Neural progenitor cell (in vitro differentiated cells): ENCODE measurements at regions not wholly inside any gene's neighbourhood (a gene's known extent, or its start where the extent isn't known, plus 50 kb on each side); places are given as distances from the start of the nearest gene placed in this dataset.

Source experiments
- DNase-seq: peaks from one replicate; pipeline ENCODE4 v3.0.0-alpha.2; 2016; ENCODE audit warnings: low spot score
- H2AFZ ChIP-seq: fragments of 200-600 bp; sonication (generic); replicated peaks from 2 replicates; pipeline ENCODE4 v1.6.1; 2016; ENCODE audit warnings: antibody characterized with exemption
- H3F3A ChIP-seq: fragments of 200-600 bp; sonication (generic); 2 replicates; pipeline ENCODE4 v1.6.1; 2016; ENCODE audit warnings: antibody characterized with exemption, low read depth
- H3K27ac ChIP-seq: fragments of 200-600 bp; sonication (generic); 2 replicates; pipeline ENCODE4 v1.5.1; 2016; ENCODE audit warnings: mild to moderate bottlenecking
- H3K27me3 ChIP-seq: fragments of 200-600 bp; sonication (generic); 2 replicates; pipeline ENCODE4 v1.6.1; 2016; ENCODE audit warnings: mild to moderate bottlenecking, moderate library complexity
- H3K36me3 ChIP-seq: fragments of 200-600 bp; sonication (generic); 2 replicates; pipeline ENCODE4 v1.5.1; 2016
- H3K4me1 ChIP-seq: fragments of 200-600 bp; sonication (generic); 2 replicates; pipeline ENCODE4 v1.6.1; 2016; ENCODE audit warnings: mixed run types
- H3K4me2 ChIP-seq: fragments of 200-600 bp; sonication (generic); 2 replicates; pipeline ENCODE4 v1.6.1; 2016
- H3K4me3 ChIP-seq: fragments of 200-600 bp; sonication (generic); 2 replicates; pipeline ENCODE4 v1.5.1; 2016
- H3K79me2 ChIP-seq: fragments of 200-600 bp; sonication (generic); 2 replicates; pipeline ENCODE4 v1.6.1; 2016; ENCODE audit warnings: low read depth
- H3K9ac ChIP-seq: fragments of 200-600 bp; sonication (generic); 2 replicates; pipeline ENCODE4 v1.6.1; 2016
- H3K9me3 ChIP-seq: fragments of 200-600 bp; sonication (generic); 2 replicates; pipeline ENCODE4 v1.5.1; 2016; ENCODE audit warnings: low read depth
- H4K20me1 ChIP-seq: fragments of 200-600 bp; sonication (generic); 2 replicates; pipeline ENCODE4 v1.6.1; 2016; ENCODE audit warnings: low read depth
- H3K27ac Mint-ChIP-seq: 3 replicates; pipeline ENCODE4 v1.8.0; 2021; ENCODE audit warnings: mixed read lengths
- H3K27me3 Mint-ChIP-seq: 2 replicates; pipeline ENCODE4 v1.8.0; 2022; ENCODE audit warnings: low read depth, mild to moderate bottlenecking, inconsistent platforms, moderate library complexity, mixed read lengths; ENCODE audit not compliant: insufficient read depth
- H3K36me3 Mint-ChIP-seq: 3 replicates; pipeline ENCODE4 v1.8.0; 2021; ENCODE audit warnings: mixed read lengths
- H3K4me1 Mint-ChIP-seq: 3 replicates; pipeline ENCODE4 v1.8.0; 2021; ENCODE audit warnings: mixed read lengths
- H3K4me3 Mint-ChIP-seq: 3 replicates; pipeline ENCODE4 v1.8.0; 2021; ENCODE audit warnings: mild to moderate bottlenecking, moderate library complexity, mixed read lengths
- H3K9me3 Mint-ChIP-seq: 3 replicates; pipeline ENCODE4 v1.8.0; 2020; ENCODE audit warnings: mixed read lengths
- EZH2 ChIP-seq: fragments of 200-600 bp; sonication (generic); IDR thresholded peaks from 2 replicates; pipeline ENCODE4 v1.6.1; 2017; ENCODE audit warnings: antibody characterized with exemption, mild to moderate bottlenecking, moderate library complexity
- EZH2phosphoT487 ChIP-seq: fragments of 200-600 bp; sonication (generic); IDR thresholded peaks from 2 replicates; pipeline ENCODE4 v1.6.1; 2017; ENCODE audit warnings: antibody characterized with exemption
- TF ChIP-seq, protein P1 (sequence below): fragments of 200-600 bp; sonication (generic); IDR thresholded peaks from 2 replicates; pipeline ENCODE4 v1.5.1; 2017; ENCODE audit warnings: antibody characterized with exemption, mild to moderate bottlenecking

DNA sequence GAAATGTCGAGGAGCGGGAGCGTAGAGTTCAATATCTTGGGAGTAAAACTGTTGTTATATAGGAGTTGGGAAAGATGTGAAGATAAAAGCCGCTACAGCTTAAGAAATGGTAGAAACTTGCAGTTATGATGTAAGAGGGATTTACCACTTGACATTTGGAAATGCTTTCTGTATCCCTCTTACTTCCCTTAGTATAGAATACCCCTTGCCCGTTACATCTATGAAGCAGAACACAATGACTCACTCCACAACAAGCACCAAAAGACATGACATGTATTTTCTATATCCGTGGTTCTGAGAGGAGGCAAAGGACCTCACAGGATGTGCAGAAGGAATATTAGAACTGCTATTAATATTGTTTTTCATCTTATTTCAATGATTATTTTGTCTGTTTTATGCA is 254.2 kb upstream of the NR2F2 start:
- H3K9ac ChIP-seq = no peak overlapping the region
- H3F3A ChIP-seq = no peaks in the 10 kb centered on the region
- H3K36me3 ChIP-seq = no peaks in the 10 kb centered on the region
- H3K9me3 ChIP-seq = no peaks in the 10 kb centered on the region
- H3K79me2 ChIP-seq = no peaks in the 10 kb centered on the region
- Mint-ChIP-seq H3K4me1 (peaks cover 4% of the 10 kb centered on the region), H3K27ac (no peak overlapping the region), H3K4me3 (no peak overlapping the region), H3K27me3 (no peaks in the 10 kb centered on the region), H3K36me3 (no peaks in the 10 kb centered on the region), H3K9me3 (peaks cover 5% of the 10 kb centered on the region)
- DNase-seq = no peak
- TF ChIP-seq EZH2 (no peak), EZH2phosphoT487 (no peak)
- TF ChIP-seq, protein P1, sequence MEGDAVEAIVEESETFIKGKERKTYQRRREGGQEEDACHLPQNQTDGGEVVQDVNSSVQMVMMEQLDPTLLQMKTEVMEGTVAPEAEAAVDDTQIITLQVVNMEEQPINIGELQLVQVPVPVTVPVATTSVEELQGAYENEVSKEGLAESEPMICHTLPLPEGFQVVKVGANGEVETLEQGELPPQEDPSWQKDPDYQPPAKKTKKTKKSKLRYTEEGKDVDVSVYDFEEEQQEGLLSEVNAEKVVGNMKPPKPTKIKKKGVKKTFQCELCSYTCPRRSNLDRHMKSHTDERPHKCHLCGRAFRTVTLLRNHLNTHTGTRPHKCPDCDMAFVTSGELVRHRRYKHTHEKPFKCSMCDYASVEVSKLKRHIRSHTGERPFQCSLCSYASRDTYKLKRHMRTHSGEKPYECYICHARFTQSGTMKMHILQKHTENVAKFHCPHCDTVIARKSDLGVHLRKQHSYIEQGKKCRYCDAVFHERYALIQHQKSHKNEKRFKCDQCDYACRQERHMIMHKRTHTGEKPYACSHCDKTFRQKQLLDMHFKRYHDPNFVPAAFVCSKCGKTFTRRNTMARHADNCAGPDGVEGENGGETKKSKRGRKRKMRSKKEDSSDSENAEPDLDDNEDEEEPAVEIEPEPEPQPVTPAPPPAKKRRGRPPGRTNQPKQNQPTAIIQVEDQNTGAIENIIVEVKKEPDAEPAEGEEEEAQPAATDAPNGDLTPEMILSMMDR = no peak
- no peak overlapping the region for H3K4me2 ChIP-seq
- H4K20me1 ChIP-seq = no peaks in the 10 kb centered on the region
- no peaks in the 10 kb centered on the region for H3K27me3 ChIP-seq
- no peak overlapping the region for H2AFZ ChIP-seq
- no peak overlapping the region for H3K27ac ChIP-seq
- H3K4me1 ChIP-seq = no peaks in the 10 kb centered on the region
- no peak overlapping the region for H3K4me3 ChIP-seq

DNA sequence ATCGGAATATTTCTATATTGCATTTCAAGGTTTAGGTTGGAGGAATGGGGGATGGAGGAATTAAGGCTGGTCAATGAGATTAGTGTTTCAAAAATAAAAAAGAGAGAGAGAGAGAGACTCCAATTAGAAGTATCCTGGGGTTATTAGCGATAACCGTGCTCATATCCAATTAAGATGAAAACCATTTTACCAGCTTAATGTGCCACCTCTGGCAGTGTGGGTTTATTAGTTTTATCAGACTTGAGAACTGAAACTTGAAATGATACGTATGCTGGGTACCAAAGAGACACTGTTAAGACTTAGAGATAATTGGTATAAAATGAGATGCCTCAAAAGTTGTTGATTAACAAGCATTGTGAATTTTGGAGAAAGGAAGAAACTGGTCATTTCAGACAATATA is 251.5 kb upstream of the NR2F2 start:
- Mint-ChIP-seq H3K4me1 (peaks cover 4% of the 10 kb centered on the region), H3K27ac (no peak overlapping the region), H3K9me3 (peaks cover 8% of the 10 kb centered on the region), H3K36me3 (peaks cover 4% of the 10 kb centered on the region), H3K27me3 (no peaks in the 10 kb centered on the region), H3K4me3 (no peak overlapping the region)
- no peak overlapping the region for H3K4me2 ChIP-seq
- H3K9ac ChIP-seq = no peak overlapping the region
- H3F3A ChIP-seq = no peaks in the 10 kb centered on the region
- H3K36me3 ChIP-seq = no peaks in the 10 kb centered on the region
- TF ChIP-seq EZH2phosphoT487 (no peak), EZH2 (no peak)
- TF ChIP-seq, protein P1 = no peak
- no peaks in the 10 kb centered on the region for H3K27me3 ChIP-seq
- no peak overlapping the region for H2AFZ ChIP-seq
- H3K79me2 ChIP-seq = no peaks in the 10 kb centered on the region
- DNase-seq = no peak
- no peaks in the 10 kb centered on the region for H4K20me1 ChIP-seq
- no peaks in the 10 kb centered on the region for H3K9me3 ChIP-seq
- H3K4me1 ChIP-seq = no peaks in the 10 kb centered on the region
- H3K27ac ChIP-seq = no peak overlapping the region
- no peak overlapping the region for H3K4me3 ChIP-seq

DNA sequence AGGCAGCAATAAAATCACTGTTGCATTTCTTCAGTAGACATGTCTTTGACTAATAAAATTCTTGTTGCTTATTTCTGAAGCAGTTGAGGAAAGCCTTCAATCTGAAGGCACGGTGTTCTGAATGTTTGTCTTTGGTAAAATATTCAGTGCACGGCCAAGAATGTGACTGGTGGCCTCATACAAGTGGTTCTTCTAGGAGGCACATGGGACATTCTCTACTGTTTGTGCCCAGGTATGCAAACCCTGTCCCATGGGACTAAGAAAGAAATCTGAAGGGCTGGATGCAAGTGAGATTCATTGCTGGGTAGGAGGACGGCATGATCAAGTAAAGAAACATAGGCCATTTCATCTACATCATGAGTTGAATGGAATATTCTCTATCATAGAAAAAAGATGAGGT is 250.6 kb upstream of the NR2F2 start:
- Histone ChIP-seq H3K79me2 (no peaks in the 10 kb centered on the region), H3K36me3 (no peaks in the 10 kb centered on the region)
- no peak overlapping the region for H3K27ac Mint-ChIP-seq

More for the DNA sequence above, 250.6 kb upstream of the NR2F2 start:
- Mint-ChIP-seq H3K4me3 (no peak overlapping the region), H3K4me1 (peaks cover 4% of the 10 kb centered on the region), H3K36me3 (peaks cover 4% of the 10 kb centered on the region), H3K9me3 (peaks cover 8% of the 10 kb centered on the region), H3K27me3 (no peaks in the 10 kb centered on the region)
- Histone ChIP-seq H3K9ac (no peak overlapping the region), H3F3A (no peaks in the 10 kb centered on the region), H2AFZ (no peak overlapping the region), H3K9me3 (no peaks in the 10 kb centered on the region), H3K27ac (no peak overlapping the region), H3K4me2 (no peak overlapping the region), H4K20me1 (no peaks in the 10 kb centered on the region), H3K4me1 (no peaks in the 10 kb centered on the region), H3K27me3 (no peaks in the 10 kb centered on the region), H3K4me3 (no peak overlapping the region)
- TF ChIP-seq, protein P1 = no peak
- TF ChIP-seq EZH2phosphoT487 (no peak), EZH2 (no peak)
- DNase-seq = no peak
